Central memory CD4-positive, alpha-beta T cell (primary cell): ENCODE measurements at regions not wholly inside any gene's neighbourhood (a gene's known extent, or its start where the extent isn't known, plus 50 kb on each side); places are given as distances from the start of the nearest gene placed in this dataset.
"Not testable (repeated sequence)": the region's sequence is repeated elsewhere in the genome, so short reads cannot be mapped to it uniquely, and the experiment has no call there.

Source experiments
- DNase-seq: peaks from one replicate; pipeline ENCODE4 v3.0.0; 2022

- no peak for DNase-seq
Observed at GRCh38 chr6:27804851-27805250, 107.3 kb downstream of the OR2B2 start.

DNA sequence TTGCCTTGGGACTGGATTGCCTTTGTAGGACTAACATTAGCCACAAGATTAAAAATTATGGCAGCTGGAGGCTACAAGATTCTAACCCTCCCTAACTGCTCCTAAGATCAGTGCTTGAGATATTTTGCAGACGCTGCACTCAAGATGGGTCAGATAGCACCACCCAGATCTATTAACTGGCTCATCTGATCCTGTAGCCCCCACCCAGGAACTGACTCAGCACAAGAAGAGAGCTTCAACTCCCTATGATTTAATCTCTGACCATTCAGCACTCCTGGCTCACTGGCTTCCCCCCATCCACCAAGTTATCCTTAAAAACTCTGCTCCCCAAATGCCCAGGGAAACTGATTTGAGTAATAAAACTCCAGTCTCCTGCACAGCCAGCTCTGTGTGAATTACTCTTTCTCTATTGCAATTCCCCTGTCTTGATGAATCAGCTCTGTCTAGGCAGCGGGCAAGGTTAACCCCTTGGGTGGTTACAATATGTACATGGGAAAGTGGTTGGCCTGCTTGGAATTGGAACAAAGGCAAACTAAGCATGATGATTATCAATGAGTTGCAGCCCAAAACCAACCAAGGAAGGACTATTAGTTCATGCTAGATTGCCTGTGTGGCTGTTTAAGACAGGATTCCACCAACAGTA lies 111.3 kb downstream of the OR2B2 start:
- DNase-seq, result no peak

- no peak for DNase-seq
Observed at GRCh38 chr6:27797960-27798359, 114.2 kb downstream of the OR2B2 start.

- not testable (repeated sequence) for DNase-seq
Observed at GRCh38 chr6:27796736-27797481, 115.3 kb downstream of the OR2B2 start.

DNA sequence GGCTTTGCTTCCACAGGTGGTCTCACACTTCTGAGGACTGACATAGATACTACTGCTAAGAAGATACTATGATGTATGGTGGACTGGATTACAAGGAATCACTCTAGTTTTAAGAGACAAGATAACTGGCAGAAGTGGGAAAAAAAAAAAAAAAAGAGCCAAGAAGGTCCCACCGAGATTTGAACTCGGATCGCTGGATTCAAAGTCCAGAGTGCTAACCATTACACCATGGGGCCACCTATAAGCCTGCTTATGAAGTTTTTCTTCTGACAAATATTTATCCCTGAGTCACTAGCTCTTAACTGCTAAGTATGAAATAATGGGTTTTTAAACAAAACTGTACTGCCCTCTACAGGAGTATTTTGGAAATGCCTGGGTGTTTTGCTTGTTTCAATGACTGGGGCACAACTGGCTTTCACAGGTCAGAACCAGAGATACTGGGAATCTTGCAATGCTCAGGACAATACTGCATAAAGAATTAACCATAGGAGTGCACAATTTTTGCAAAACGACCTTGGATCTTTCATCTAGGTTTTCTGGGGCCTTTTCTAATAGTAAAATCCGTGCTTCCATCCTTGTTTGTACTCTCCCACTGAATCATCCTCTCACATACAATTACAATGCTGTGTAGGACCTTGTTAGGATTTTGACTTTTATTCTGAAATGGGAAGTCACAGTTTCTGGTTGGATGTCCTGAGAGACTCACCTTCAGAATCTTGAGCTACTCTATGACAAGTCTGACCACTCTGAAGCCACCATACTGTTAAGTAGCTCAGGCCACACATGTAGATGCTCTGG lies 116.3 kb downstream of the OR2B2 start:
- peak; percentile 75 for DNase-seq

- no peak for DNase-seq
Observed at GRCh38 chr6:27791182-27791943, 120.8 kb downstream of the OR2B2 start.

- DNase-seq, result not testable (repeated sequence)
Observed at GRCh38 chr6:27788376-27788775, 123.8 kb downstream of the OR2B2 start.

DNA sequence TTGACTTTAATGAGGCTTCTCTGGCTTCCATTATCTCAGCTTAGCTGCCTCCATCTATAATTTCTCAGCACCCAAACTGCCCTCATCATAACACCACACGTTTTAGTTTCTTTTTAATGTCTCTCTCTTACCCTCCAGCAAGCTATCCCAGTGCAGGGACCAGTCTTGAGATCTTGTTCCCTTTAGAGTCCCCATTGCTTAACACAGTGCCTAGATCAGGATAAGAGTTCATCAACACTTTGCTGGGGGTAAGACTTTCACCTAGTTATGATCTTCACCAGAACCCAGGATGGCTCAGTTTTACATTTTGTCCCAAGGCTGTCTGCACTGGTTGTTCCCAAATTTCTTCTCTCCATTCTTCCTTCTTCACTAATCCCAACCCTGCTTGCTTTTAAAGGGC lies 126.1 kb downstream of the OR2B2 start:
- DNase-seq, result no peak

- DNase-seq, result no peak
Observed at GRCh38 chr6:27785294-27785693, 126.9 kb downstream of the OR2B2 start.

DNA sequence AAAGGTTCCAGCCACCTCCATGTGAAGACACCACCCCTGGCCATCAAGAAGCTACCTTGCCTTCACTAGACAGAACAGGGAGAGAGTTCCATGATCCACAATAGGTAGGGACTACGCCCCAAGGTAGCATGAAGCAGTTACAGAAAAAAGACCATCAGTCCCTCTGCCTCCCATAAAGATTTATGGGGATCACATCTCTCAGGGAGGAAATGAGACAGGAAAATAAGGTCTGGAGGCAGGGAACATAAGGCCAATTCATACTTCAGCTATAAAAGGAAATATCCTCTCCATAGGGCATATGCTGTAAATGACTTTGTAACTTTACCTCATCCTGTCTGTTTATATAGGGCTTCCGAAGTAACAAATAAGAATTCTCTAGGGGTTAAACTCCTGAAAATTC lies 129.4 kb downstream of the OR2B2 start:
- no peak for DNase-seq

DNA sequence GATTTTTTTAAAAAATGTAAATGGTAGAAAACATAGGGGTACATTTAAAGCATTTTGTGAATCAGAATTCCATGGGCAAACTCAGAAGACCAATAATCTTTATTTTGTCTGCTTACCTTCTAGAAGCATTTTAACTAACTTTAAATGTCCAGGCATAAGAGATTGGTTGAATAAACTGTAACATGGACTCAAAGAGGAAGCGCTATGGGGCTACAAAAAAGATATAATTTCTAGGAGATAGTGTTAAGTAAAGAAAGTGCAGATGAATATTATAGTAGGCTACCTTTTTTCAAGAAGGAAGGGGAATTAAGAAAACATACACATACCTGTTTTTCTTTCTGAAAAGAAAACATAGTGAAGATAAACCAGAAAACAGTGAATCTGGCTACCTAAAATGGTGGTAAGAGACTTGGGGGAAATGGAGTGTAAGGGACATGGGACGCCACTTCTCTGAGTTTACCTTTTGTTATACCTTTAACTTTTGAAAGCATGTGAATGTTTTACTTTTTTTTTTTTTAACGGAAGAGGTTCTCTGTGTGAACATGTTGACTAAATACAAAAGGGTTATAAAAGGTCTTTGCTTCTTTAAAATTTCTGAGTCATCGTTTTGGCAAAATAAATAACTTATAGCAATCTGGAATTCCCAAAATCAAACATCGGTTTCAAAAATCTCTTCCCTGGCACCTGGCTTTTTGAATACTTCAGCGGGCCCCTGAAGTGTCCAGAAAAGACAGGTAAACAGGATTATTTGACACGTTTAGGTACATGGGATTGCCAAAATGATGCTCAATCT lies 133.4 kb downstream of the OR2B2 start:
- DNase-seq, result no peak

GRCh38 chr6:27777614-27778355 lies 134.4 kb downstream of the OR2B2 start:
- DNase-seq, result no peak

DNA sequence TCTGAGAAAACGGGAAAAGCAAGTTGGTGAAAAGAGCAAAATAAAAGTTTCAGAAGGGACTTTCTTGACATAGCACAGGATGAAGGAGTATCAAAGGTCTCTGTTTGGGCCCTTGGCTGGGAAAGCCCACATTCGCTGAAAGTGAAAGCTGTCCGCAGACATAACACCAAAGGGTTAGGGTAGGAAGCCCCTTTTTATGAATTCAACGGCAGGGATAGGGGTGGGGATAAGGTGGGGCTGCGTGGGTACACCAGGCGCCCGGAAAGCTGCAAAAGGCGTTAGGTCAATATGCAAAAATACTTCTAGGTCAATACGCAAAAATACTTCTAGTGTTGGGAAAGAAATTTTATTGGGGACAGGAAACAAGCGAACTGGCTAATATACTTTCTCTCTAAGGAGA lies 135.1 kb downstream of the OR2B2 start:
- no peak for DNase-seq

DNA sequence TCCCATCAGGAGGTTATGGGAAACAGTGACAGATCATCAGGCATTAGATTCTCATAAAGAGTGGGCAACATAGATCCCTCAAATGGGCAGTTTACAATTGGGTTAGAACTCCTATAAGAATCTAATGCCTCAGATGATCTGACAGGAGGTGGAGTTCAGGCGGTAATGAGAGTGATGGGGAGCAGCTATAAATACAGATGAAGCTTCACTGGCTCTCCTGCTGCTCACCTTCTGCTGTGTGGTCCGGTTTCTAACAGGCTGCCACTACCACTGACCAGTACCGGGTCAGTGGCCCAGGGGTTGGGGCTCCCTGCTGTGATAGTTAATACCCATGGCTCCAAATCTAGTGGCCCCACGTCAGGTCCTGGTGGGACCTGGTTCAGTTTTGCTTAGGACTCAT lies 135.7 kb downstream of the OR2B2 start:
- no peak for DNase-seq

DNA sequence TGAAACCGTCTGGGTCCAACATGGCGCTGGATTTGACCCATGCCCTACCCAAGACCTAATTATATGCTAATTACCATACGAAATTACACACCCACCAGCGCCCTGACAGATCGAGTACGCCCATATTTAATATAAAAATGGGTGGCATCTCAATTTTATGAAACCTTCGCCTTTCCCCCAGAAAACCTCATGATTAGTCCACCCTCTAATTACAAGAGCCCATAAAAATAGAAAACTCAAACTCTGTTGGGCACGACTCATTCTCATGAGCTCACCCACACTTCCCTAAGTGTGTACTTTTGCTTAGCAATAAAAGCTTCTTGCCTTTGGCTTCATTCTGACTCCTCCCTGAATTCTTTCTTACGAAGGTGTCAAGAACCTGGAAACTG lies 136.4 kb downstream of the OR2B2 start:
- no peak for DNase-seq

DNA sequence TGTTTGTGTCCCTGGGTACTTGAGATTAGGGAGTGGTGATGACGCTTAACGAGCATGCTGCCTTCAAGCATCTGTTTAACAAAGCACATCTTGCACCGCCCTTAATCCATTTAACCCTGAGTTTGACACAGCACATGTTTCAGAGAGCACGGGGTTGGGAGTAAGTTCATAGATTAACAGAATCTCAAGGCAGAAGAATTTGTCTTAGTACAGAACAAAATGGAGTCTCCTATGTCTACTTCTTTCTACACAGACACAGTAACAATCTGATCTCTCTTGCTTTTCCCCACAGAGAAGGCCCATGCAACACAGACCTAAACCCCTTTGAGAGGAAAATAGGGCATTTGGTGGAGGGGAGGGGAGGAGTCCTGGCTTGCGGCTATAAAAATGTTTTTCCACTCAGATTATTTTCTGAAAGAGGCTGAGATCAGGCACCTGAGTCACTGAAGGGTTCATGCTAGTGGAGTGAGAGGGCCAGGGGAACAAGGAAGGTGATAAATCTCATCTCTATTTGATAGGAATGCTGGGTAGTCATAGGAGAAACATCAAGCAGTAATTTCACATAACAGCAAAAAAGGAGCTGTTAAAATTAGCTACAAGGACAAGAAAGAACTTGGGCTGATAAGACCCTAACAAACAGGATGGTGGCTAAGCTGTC lies 136.9 kb downstream of the OR2B2 start:
- not testable (repeated sequence) for DNase-seq

DNA sequence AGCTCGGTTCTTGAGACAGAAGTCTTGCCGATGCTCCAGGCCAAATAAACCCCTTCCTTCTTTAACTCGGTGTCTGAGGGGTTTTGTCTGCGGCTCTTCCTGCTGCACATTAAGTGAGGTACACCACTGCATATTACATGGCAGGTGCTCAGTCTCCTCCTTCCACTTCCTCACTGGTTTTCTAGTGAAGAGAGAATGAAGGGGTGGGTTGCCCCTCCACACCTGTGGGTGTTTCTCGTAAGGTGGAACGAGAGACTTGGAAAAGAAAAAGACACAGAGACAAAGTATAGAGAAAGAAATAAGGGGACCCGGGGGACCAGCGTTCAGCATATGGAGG lies 138.0 kb downstream of the OR2B2 start:
- DNase-seq, result not testable (repeated sequence)

DNA sequence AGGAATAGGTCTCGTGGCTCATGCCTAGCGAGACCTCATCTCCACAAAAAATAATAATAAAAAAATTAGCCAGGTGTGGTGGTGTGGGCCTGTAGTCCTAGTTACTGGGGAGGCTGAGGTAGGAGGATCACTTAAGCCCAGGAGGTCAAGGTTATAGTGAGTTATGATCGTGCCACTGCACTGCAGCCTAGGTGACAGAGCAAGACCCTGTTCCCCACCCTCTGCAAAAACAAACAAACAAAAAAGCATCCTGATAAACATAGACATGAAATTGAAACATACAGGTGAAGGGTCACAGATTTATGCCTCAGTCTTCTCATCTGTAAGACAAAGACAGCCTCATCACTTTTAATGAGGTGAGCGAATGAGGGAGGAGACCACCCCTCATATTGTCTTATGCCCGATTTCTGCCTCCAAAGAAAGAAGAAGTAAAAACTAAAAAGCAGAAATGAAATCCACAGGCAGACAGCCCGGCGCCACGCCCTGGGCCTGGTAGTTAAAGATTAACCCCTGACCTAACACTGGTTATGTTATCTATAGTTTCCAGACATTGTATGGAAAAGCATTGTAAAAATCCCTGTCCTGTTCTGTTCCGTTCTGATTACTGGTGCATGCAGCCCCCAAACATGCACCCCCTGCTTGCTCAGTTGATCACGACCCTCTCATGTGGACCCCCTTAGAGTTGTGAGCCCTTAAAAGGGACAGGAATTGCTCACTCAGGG lies 138.5 kb downstream of the OR2B2 start:
- DNase-seq, result not testable (repeated sequence)

DNA sequence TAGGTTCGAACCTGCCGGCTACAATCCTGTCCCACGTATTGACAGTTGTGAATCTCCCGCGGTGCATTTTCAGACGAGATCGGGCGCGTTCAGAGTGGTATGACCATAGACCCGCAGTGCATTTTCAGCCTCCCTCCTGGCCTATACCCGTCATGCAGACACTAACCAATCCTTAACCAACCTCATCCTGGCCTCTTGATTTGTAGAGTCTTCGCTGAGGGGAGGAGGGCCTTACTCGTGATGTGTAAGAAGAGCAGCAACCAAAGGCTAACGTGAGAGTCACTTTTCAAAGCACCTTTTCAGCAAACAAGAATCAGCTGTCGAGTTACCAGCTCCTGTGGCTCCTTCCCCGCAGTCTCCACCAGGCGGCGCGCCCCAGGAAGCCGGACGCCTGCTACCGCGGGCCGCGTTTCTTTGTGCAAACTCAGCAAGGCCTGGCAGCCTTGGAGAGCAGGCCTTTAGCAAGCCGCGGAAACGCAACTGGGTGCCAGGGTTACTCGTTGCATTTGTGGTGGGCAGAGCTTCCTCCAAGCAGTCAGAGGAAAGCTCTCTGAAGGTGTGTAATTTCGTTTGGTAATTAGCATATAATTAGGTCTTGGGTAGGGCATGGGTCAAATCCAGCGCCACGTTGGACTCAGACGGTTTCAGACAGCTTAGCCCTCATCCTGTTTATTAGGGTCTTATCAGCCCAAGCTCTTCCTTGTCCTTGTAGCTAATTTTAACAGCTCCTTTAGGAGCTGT lies 139.8 kb downstream of the OR2B2 start:
- peak; percentile 81 for DNase-seq

DNA sequence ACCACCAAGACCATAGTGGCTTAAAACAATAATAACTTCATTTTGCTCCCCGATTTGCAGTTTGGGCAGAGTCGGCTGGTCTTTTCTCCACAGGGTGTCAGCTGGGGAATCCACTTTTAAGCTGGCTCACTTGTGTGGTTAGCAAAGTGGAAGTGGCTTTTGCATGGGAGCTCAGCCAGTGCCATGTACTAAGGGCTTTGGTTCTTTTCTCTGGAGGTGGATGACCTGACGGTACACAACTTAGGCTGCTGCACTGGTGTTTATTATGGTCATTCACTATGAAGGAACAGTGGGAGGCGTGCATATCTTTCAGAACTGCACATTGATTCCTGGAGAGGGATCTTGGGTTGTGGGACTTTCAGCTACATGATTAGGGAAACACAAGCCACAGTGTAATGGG lies 141.0 kb downstream of the OR2B2 start:
- no peak for DNase-seq
